ENCODE measurements at regions not wholly inside any gene's neighbourhood (a gene's known extent, or its start where the extent isn't known, plus 50 kb on each side); places are given as distances from the start of the nearest gene placed in this dataset.

GRCh38 chr5:174229068-174229467 is 183.6 kb downstream of the NSG2 start:
- Histone ChIP-seq H2AFZ (ENCODE audit: low read depth, low read length, poor library complexity, severe bottlenecking) (no peak overlapping the region), H3K27me3 (ENCODE audit: insufficient read depth, low read length) (peaks cover 7% of the 10 kb centered on the region; the same call in 1 of the 2 replicates)
- CTCF ChIA-PET: no interaction called here

GRCh38 chr5:174229514-174230370 is 184.2 kb downstream of the NSG2 start:
- H3K79me2 ChIP-seq (ENCODE audit: insufficient read depth, low read length): no peaks in the 10 kb centered on the region
- no peak for TF ChIP-seq ZFX (IDR thresholded peaks at IDR 0.05)
- no peak for TF ChIP-seq ZBTB33 (IDR thresholded peaks at IDR 0.05; ENCODE audit: extremely low read depth, insufficient replicate concordance, low read length)
- no peak for TF ChIP-seq POLR2AphosphoS5 (IDR thresholded peaks at IDR 0.05; ENCODE audit: low read depth, low read length)
- no peak for TF ChIP-seq RAD21 (IDR thresholded peaks at IDR 0.05; ENCODE audit: low read depth)
- TF ChIP-seq ZNF274 (IDR thresholded peaks at IDR 0.05; ENCODE audit: low read depth, low read length): no peak
- no peak for TF ChIP-seq TCF7L2 (IDR thresholded peaks at IDR 0.05; ENCODE audit: borderline replicate concordance, extremely low read depth, insufficient read depth, insufficient read length)
- no peak for TF ChIP-seq SRF (IDR thresholded peaks at IDR 0.05; ENCODE audit: low read depth)
- TF ChIP-seq CEBPB (IDR thresholded peaks at IDR 0.05; ENCODE audit: low read depth): no peak
- TF ChIP-seq POLR2A (IDR thresholded peaks at IDR 0.05; ENCODE audit: borderline replicate concordance, extremely low read depth, insufficient read depth, insufficient read length): no peak
- no peak for TF ChIP-seq EZH2phosphoT487 (IDR thresholded peaks at IDR 0.05; ENCODE audit: borderline replicate concordance)
- TF ChIP-seq CTCF (IDR thresholded peaks at IDR 0.05 in 2 of 3, conservative IDR thresholded peaks at IDR 0.05 in 1 of 3; ENCODE audit: borderline replicate concordance in 1 of 3, insufficient read depth in 1 of 3, low read depth in 2 of 3, low read length in 2 of 3): no peak
- TF ChIP-seq CBX3 (IDR thresholded peaks at IDR 0.05; ENCODE audit: low read depth): no peak
- DNase-seq (ENCODE audit: low read depth, low spot score) (no peak), ATAC-seq (peak; percentile 52)
- no peaks in the 10 kb centered on the region for H3K9me3 ChIP-seq (ENCODE audit: control insufficient read depth in 1 of 2, insufficient read depth in 1 of 2, low read depth in 1 of 2, low read length in 2 of 2)
- no peaks in the 10 kb centered on the region for H3K9me2 ChIP-seq (ENCODE audit: insufficient read depth)
- intact Hi-C loops (cut with micrococcal nuclease): no loop called here
- H4K20me1 ChIP-seq (ENCODE audit: insufficient read depth): no peaks in the 10 kb centered on the region
- no peak overlapping the region for H3K4me2 ChIP-seq (ENCODE audit: low read length)
- H3K36me3 ChIP-seq (ENCODE audit: control insufficient read depth in 1 of 2, insufficient read depth in 2 of 2, low read length in 2 of 2): no peaks in the 10 kb centered on the region
- H3K4me1 ChIP-seq (ENCODE audit: control insufficient read depth in 1 of 2, insufficient read depth in 2 of 2, low read length in 2 of 2): no peaks in the 10 kb centered on the region; a peak in 1 of 4 replicates
- RAD21 ChIA-PET (ENCODE audit: low non-redundant PET in 1 of 2, low total read pairs in 2 of 2, uncharacterized antibody in 2 of 2, unreplicated experiment in 2 of 2): no interaction called here
- no peak overlapping the region for H3K27ac ChIP-seq (ENCODE audit: low read depth, low read length)
- no peak overlapping the region for H3K4me3 ChIP-seq (replicated peaks in 1 of 2; ENCODE audit: low read depth in 1 of 2, low read length in 2 of 2)
- no peak overlapping the region for H2AFZ ChIP-seq (ENCODE audit: low read depth, low read length, poor library complexity, severe bottlenecking)
- CTCF ChIA-PET: no interaction called here
- POLR2A ChIA-PET: no interaction called here
- no TSS peak for BruUV-seq (replicated peaks)
- H3K9ac ChIP-seq (ENCODE audit: low read length): no peak overlapping the region
- peaks cover 7% of the 10 kb centered on the region; the same call in 1 of the 2 replicates for H3K27me3 ChIP-seq (ENCODE audit: insufficient read depth, low read length)

More at GRCh38 chr5:174229068-174229467, 183.6 kb downstream of the NSG2 start:
- H3K27ac ChIP-seq (ENCODE audit: low read depth, low read length): no peak overlapping the region
- ATAC-seq (no peak), DNase-seq (ENCODE audit: low read depth, low spot score) (no peak)
- no peaks in the 10 kb centered on the region for H3K79me2 ChIP-seq (ENCODE audit: insufficient read depth, low read length)
- no peaks in the 10 kb centered on the region for H3K4me1 ChIP-seq (ENCODE audit: control insufficient read depth in 1 of 2, insufficient read depth in 2 of 2, low read length in 2 of 2)
- no peak for TF ChIP-seq YY1 (IDR thresholded peaks at IDR 0.05; ENCODE audit: extremely low read depth, insufficient replicate concordance, low read depth, low read length)
- no peak for TF ChIP-seq MAX (IDR thresholded peaks at IDR 0.05)
- intact Hi-C loops (cut with micrococcal nuclease): no loop called here
- no peak overlapping the region for H3K4me3 ChIP-seq (replicated peaks in 1 of 2; ENCODE audit: low read depth in 1 of 2, low read length in 2 of 2)
- ChIA-PET RAD21 (ENCODE audit: low non-redundant PET in 1 of 2, low total read pairs in 2 of 2, uncharacterized antibody in 2 of 2, unreplicated experiment in 2 of 2) (no interaction called here), POLR2A (no interaction called here)
- no peak overlapping the region for H3K4me2 ChIP-seq (ENCODE audit: low read length)
- H4K20me1 ChIP-seq (ENCODE audit: insufficient read depth): no peaks in the 10 kb centered on the region
- no peaks in the 10 kb centered on the region for H3K9me2 ChIP-seq (ENCODE audit: insufficient read depth)
- H3K9ac ChIP-seq (ENCODE audit: low read length): no peak overlapping the region
- no TSS peak for BruUV-seq (replicated peaks)
- no peaks in the 10 kb centered on the region for H3K9me3 ChIP-seq (ENCODE audit: control insufficient read depth in 1 of 2, insufficient read depth in 1 of 2, low read depth in 1 of 2, low read length in 2 of 2)
- no peaks in the 10 kb centered on the region for H3K36me3 ChIP-seq (ENCODE audit: control insufficient read depth in 1 of 2, insufficient read depth in 2 of 2, low read length in 2 of 2)

All from HCT116 (cell line).